SU-DHL-6 (cell line): ENCODE measurements at regions not wholly inside any gene's neighbourhood (a gene's known extent, or its start where the extent isn't known, plus 50 kb on each side); places are given as distances from the start of the nearest gene placed in this dataset.

ENCODE experiments used
- H2AFZ ChIP-seq: fragments of 200-600 bp; sonication (generic); 2 replicates; pipeline ENCODE4 v1.6.1; 2014; ENCODE audit warnings: low read depth, mild to moderate bottlenecking, moderate library complexity, mixed read lengths, antibody characterized with exemption, low read length; ENCODE audit not compliant: severe bottlenecking
- H3F3A ChIP-seq: fragments of 200-600 bp; shearing (Covaris generic); 2 replicates; pipeline ENCODE4 v1.6.0; 2016; ENCODE audit warnings: antibody characterized with exemption, mild to moderate bottlenecking; ENCODE audit not compliant: insufficient read depth
- H3K27ac ChIP-seq: fragments of 200-600 bp; sonication (generic); 2 replicates; pipeline ENCODE4 v1.5.1; 2016; ENCODE audit warnings: low read depth, mild to moderate bottlenecking, low read length, moderate library complexity, mixed read lengths
- H3K27me3 ChIP-seq: fragments of 200-600 bp; sonication (generic), shearing (Covaris generic); 2 replicates; pipeline ENCODE4 v1.6.0; 2014; ENCODE audit warnings: mild to moderate bottlenecking, low read length
- H3K36me3 ChIP-seq: fragments of 200-600 bp; sonication (generic); 2 replicates; pipeline ENCODE4 v1.6.1; 2014; ENCODE audit warnings: mild to moderate bottlenecking, low read length, mixed read lengths
- H3K4me2 ChIP-seq: fragments of 300-600, 200-600 bp; shearing (Covaris generic), sonication (generic); 2 replicates; pipeline ENCODE4 v1.6.0; 2014; ENCODE audit warnings: low read length, low read depth, mild to moderate bottlenecking; ENCODE audit not compliant: poor library complexity, severe bottlenecking
- H3K4me3 ChIP-seq: fragments of 200-600 bp; sonication (generic); 2 replicates; pipeline ENCODE4 v1.5.1; 2014; ENCODE audit warnings: antibody characterized with exemption, low read length, mild to moderate bottlenecking, mixed read lengths; ENCODE audit not compliant: insufficient read depth, poor library complexity, severe bottlenecking
- H3K79me2 ChIP-seq: fragments of 200-600 bp; sonication (generic); 2 replicates; pipeline ENCODE4 v1.6.1; 2014; ENCODE audit warnings: mild to moderate bottlenecking, low read length, moderate library complexity; ENCODE audit not compliant: insufficient read depth
- H3K9ac ChIP-seq: fragments of 200-600 bp; sonication (generic); 2 replicates; pipeline ENCODE4 v1.7.0; 2014; ENCODE audit warnings: mild to moderate bottlenecking, low read length
- H3K9me2 ChIP-seq: fragments of 200-600 bp; sonication (generic); replicated peaks from 2 replicates; pipeline ENCODE4 v1.6.1; 2014; ENCODE audit warnings: low read length; ENCODE audit not compliant: insufficient read depth
- H3K9me3 ChIP-seq: fragments of 200-600 bp; sonication (generic); 2 replicates; pipeline ENCODE4 v1.6.1; 2014; ENCODE audit warnings: low read length, mixed read lengths; ENCODE audit not compliant: insufficient read depth
- H4K20me1 ChIP-seq: fragments of 200-600 bp; sonication (generic); 2 replicates; pipeline ENCODE4 v1.6.1; 2014; ENCODE audit warnings: low read depth, mild to moderate bottlenecking, antibody characterized with exemption, low read length, moderate library complexity, mixed read lengths
- EZH2phosphoT487 ChIP-seq: fragments of 200-600 bp; sonication (generic), shearing (Covaris generic); conservative IDR thresholded peaks from 2 replicates; pipeline ENCODE4 v1.6.1; 2018; ENCODE audit warnings: mild to moderate bottlenecking, antibody characterized with exemption, low read length, moderate library complexity, mixed read lengths
- TF ChIP-seq, protein P1 (sequence below): fragments of 200-600 bp; sonication (generic); IDR thresholded peaks from one replicate; pipeline ENCODE4 v1.5.1; 2017; ENCODE audit warnings: antibody characterized with exemption, mild to moderate bottlenecking, low read length, moderate library complexity; ENCODE audit not compliant: insufficient read depth, poor library complexity, severe bottlenecking

DNA sequence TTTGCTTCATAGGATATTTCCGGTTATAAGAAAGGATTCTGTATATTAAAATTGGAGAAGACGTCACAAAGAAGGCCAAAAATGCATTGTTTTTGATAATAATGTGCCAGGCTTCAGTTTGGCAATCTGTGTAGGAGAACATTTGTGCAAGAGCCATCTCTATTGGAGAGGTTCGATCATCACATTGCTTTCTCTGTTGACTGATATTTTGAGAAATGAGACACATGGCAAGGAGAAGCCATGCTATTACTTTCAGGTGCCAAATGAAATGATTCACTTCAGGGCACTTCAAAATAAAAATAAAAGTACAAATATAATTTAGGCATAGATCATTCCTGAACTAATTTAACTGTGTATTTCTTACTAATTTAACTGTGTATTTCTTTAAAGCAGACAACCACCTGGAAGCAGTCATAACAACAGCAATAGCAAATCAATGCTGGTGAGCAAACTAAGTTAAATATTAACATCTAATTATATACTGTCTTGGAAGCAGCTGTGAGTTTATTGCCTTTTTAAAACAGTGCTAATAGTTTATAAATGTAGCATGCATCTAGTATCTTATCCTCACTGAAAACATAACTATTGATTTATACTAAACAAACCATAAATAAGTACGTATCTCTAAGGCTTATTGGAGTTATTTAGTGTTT is 50.2 kb upstream of the CHST9 start:
- Histone ChIP-seq H3K79me2 (no peaks in the 10 kb centered on the region), H3K36me3 (no peaks in the 10 kb centered on the region), H3K27ac (no peak overlapping the region), H3K9me2 (no peaks in the 10 kb centered on the region), H3K27me3 (no peaks in the 10 kb centered on the region), H3F3A (no peaks in the 10 kb centered on the region), H2AFZ (no peak overlapping the region), H3K9ac (no peak overlapping the region), H3K9me3 (no peaks in the 10 kb centered on the region), H4K20me1 (no peaks in the 10 kb centered on the region), H3K4me3 (no peak overlapping the region), H3K4me2 (no peak overlapping the region)
- no peak for TF ChIP-seq EZH2phosphoT487
- TF ChIP-seq, protein P1, sequence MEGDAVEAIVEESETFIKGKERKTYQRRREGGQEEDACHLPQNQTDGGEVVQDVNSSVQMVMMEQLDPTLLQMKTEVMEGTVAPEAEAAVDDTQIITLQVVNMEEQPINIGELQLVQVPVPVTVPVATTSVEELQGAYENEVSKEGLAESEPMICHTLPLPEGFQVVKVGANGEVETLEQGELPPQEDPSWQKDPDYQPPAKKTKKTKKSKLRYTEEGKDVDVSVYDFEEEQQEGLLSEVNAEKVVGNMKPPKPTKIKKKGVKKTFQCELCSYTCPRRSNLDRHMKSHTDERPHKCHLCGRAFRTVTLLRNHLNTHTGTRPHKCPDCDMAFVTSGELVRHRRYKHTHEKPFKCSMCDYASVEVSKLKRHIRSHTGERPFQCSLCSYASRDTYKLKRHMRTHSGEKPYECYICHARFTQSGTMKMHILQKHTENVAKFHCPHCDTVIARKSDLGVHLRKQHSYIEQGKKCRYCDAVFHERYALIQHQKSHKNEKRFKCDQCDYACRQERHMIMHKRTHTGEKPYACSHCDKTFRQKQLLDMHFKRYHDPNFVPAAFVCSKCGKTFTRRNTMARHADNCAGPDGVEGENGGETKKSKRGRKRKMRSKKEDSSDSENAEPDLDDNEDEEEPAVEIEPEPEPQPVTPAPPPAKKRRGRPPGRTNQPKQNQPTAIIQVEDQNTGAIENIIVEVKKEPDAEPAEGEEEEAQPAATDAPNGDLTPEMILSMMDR = no peak
